ENCODE measurements at regions not wholly inside any gene's neighbourhood (a gene's known extent, or its start where the extent isn't known, plus 50 kb on each side); places are given as distances from the start of the nearest gene placed in this dataset.

- H3K4me3 ChIP-seq (ENCODE audit: low read length): no peak overlapping the region
- H3K9ac ChIP-seq (ENCODE audit: low read length): no peak overlapping the region
- H3K36me3 ChIP-seq (ENCODE audit: control insufficient read depth, insufficient read depth, low read length): no peaks in the 10 kb centered on the region
- no peaks in the 10 kb centered on the region for H3K4me1 ChIP-seq (ENCODE audit: control insufficient read depth, insufficient read depth, low read length)
- no peaks in the 10 kb centered on the region for H3K27me3 ChIP-seq (ENCODE audit: control insufficient read depth, insufficient read depth, low read length)
- no peak overlapping the region for H3K27ac ChIP-seq (ENCODE audit: low read depth, low read length)
Measured at GRCh38 chr4:106695501-106696262, 327.1 kb upstream of the GIMD1 start.

GRCh38 chr4:106694232-106694631, 325.7 kb upstream of the GIMD1 start:
- H3K4me3 ChIP-seq (ENCODE audit: low read length): no peak overlapping the region
- H3K9ac ChIP-seq (ENCODE audit: low read length): no peak overlapping the region
- H3K4me1 ChIP-seq (ENCODE audit: control insufficient read depth, insufficient read depth, low read length): no peaks in the 10 kb centered on the region
- H3K27ac ChIP-seq (ENCODE audit: low read depth, low read length): no peak overlapping the region
- H3K27me3 ChIP-seq (ENCODE audit: control insufficient read depth, insufficient read depth, low read length): no peaks in the 10 kb centered on the region
- H3K36me3 ChIP-seq (ENCODE audit: control insufficient read depth, insufficient read depth, low read length): no peaks in the 10 kb centered on the region

GRCh38 chr4:106691749-106692148, 323.2 kb upstream of the GIMD1 start:
- Histone ChIP-seq H3K9ac (ENCODE audit: low read length) (no peak overlapping the region), H3K27ac (ENCODE audit: low read depth, low read length) (no peak overlapping the region), H3K27me3 (ENCODE audit: control insufficient read depth, insufficient read depth, low read length) (no peaks in the 10 kb centered on the region)

GRCh38 chr4:106690487-106690886, 321.9 kb upstream of the GIMD1 start:
- Histone ChIP-seq H3K4me3 (ENCODE audit: low read length) (no peak overlapping the region), H3K27me3 (ENCODE audit: control insufficient read depth, insufficient read depth, low read length) (no peaks in the 10 kb centered on the region), H3K9ac (ENCODE audit: low read length) (no peak overlapping the region)

More at GRCh38 chr4:106691749-106692148, 323.2 kb upstream of the GIMD1 start:
- H3K4me1 ChIP-seq (ENCODE audit: control insufficient read depth, insufficient read depth, low read length): no peaks in the 10 kb centered on the region
- no peak overlapping the region for H3K4me3 ChIP-seq (ENCODE audit: low read length)
- H3K36me3 ChIP-seq (ENCODE audit: control insufficient read depth, insufficient read depth, low read length): no peaks in the 10 kb centered on the region

GRCh38 chr4:106687026-106687425, 318.4 kb upstream of the GIMD1 start:
- no peaks in the 10 kb centered on the region for H3K36me3 ChIP-seq (ENCODE audit: control insufficient read depth, insufficient read depth, low read length)
- H3K4me1 ChIP-seq (ENCODE audit: control insufficient read depth, insufficient read depth, low read length): no peaks in the 10 kb centered on the region
- no peak overlapping the region for H3K27ac ChIP-seq (ENCODE audit: low read depth, low read length)
- no peaks in the 10 kb centered on the region for H3K27me3 ChIP-seq (ENCODE audit: control insufficient read depth, insufficient read depth, low read length)
- no peak overlapping the region for H3K4me3 ChIP-seq (ENCODE audit: low read length)
- no peak overlapping the region for H3K9ac ChIP-seq (ENCODE audit: low read length)

More at GRCh38 chr4:106690487-106690886, 321.9 kb upstream of the GIMD1 start:
- H3K4me1 ChIP-seq (ENCODE audit: control insufficient read depth, insufficient read depth, low read length): no peaks in the 10 kb centered on the region
- no peak overlapping the region for H3K27ac ChIP-seq (ENCODE audit: low read depth, low read length)
- no peaks in the 10 kb centered on the region for H3K36me3 ChIP-seq (ENCODE audit: control insufficient read depth, insufficient read depth, low read length)

GRCh38 chr4:106681381-106681921, 312.9 kb upstream of the GIMD1 start:
- Histone ChIP-seq H3K27me3 (ENCODE audit: control insufficient read depth, insufficient read depth, low read length) (no peaks in the 10 kb centered on the region), H3K4me3 (ENCODE audit: low read length) (no peak overlapping the region), H3K4me1 (ENCODE audit: control insufficient read depth, insufficient read depth, low read length) (no peaks in the 10 kb centered on the region), H3K36me3 (ENCODE audit: control insufficient read depth, insufficient read depth, low read length) (no peaks in the 10 kb centered on the region), H3K27ac (ENCODE audit: low read depth, low read length) (no peak overlapping the region), H3K9ac (ENCODE audit: low read length) (no peak overlapping the region)

GRCh38 chr4:106679063-106679462, 310.5 kb upstream of the GIMD1 start:
- H3K4me3 ChIP-seq (ENCODE audit: low read length): no peak overlapping the region
- no peaks in the 10 kb centered on the region for H3K4me1 ChIP-seq (ENCODE audit: control insufficient read depth, insufficient read depth, low read length)
- no peak overlapping the region for H3K27ac ChIP-seq (ENCODE audit: low read depth, low read length)
- no peaks in the 10 kb centered on the region for H3K27me3 ChIP-seq (ENCODE audit: control insufficient read depth, insufficient read depth, low read length)
- no peak overlapping the region for H3K9ac ChIP-seq (ENCODE audit: low read length)
- H3K36me3 ChIP-seq (ENCODE audit: control insufficient read depth, insufficient read depth, low read length): no peaks in the 10 kb centered on the region

- no peak overlapping the region for H3K4me3 ChIP-seq (ENCODE audit: low read length)
- no peak overlapping the region for H3K27ac ChIP-seq (ENCODE audit: low read depth, low read length)
- H3K36me3 ChIP-seq (ENCODE audit: control insufficient read depth, insufficient read depth, low read length): no peaks in the 10 kb centered on the region
- no peaks in the 10 kb centered on the region for H3K4me1 ChIP-seq (ENCODE audit: control insufficient read depth, insufficient read depth, low read length)
- H3K9ac ChIP-seq (ENCODE audit: low read length): no peak overlapping the region
- no peaks in the 10 kb centered on the region for H3K27me3 ChIP-seq (ENCODE audit: control insufficient read depth, insufficient read depth, low read length)
Measured at GRCh38 chr4:106677213-106677612, 308.6 kb upstream of the GIMD1 start.

GRCh38 chr4:106676173-106676921, 307.8 kb upstream of the GIMD1 start:
- no peaks in the 10 kb centered on the region for H3K27me3 ChIP-seq (ENCODE audit: control insufficient read depth, insufficient read depth, low read length)

GRCh38 chr4:106671716-106672115, 303.1 kb upstream of the GIMD1 start:
- no peaks in the 10 kb centered on the region for H3K4me1 ChIP-seq (ENCODE audit: control insufficient read depth, insufficient read depth, low read length)
- no peak overlapping the region for H3K9ac ChIP-seq (ENCODE audit: low read length)
- no peaks in the 10 kb centered on the region for H3K36me3 ChIP-seq (ENCODE audit: control insufficient read depth, insufficient read depth, low read length)
- H3K27me3 ChIP-seq (ENCODE audit: control insufficient read depth, insufficient read depth, low read length): no peaks in the 10 kb centered on the region
- H3K4me3 ChIP-seq (ENCODE audit: low read length): no peak overlapping the region
- H3K27ac ChIP-seq (ENCODE audit: low read depth, low read length): no peak overlapping the region

More at GRCh38 chr4:106676173-106676921, 307.8 kb upstream of the GIMD1 start:
- Histone ChIP-seq H3K4me1 (ENCODE audit: control insufficient read depth, insufficient read depth, low read length) (no peaks in the 10 kb centered on the region), H3K36me3 (ENCODE audit: control insufficient read depth, insufficient read depth, low read length) (no peaks in the 10 kb centered on the region), H3K4me3 (ENCODE audit: low read length) (no peak overlapping the region), H3K27ac (ENCODE audit: low read depth, low read length) (no peak overlapping the region), H3K9ac (ENCODE audit: low read length) (no peak overlapping the region)

GRCh38 chr4:106670976-106671375, 302.4 kb upstream of the GIMD1 start:
- H3K36me3 ChIP-seq (ENCODE audit: control insufficient read depth, insufficient read depth, low read length): no peaks in the 10 kb centered on the region
- H3K4me3 ChIP-seq (ENCODE audit: low read length): no peak overlapping the region
- no peak overlapping the region for H3K9ac ChIP-seq (ENCODE audit: low read length)

GRCh38 chr4:106659371-106659770, 290.8 kb upstream of the GIMD1 start:
- Histone ChIP-seq H3K4me3 (ENCODE audit: low read length) (no peak overlapping the region), H3K36me3 (ENCODE audit: control insufficient read depth, insufficient read depth, low read length) (no peaks in the 10 kb centered on the region), H3K27me3 (ENCODE audit: control insufficient read depth, insufficient read depth, low read length) (no peaks in the 10 kb centered on the region), H3K27ac (ENCODE audit: low read depth, low read length) (no peak overlapping the region), H3K9ac (ENCODE audit: low read length) (no peak overlapping the region), H3K4me1 (ENCODE audit: control insufficient read depth, insufficient read depth, low read length) (no peaks in the 10 kb centered on the region)

More at GRCh38 chr4:106670976-106671375, 302.4 kb upstream of the GIMD1 start:
- Histone ChIP-seq H3K27me3 (ENCODE audit: control insufficient read depth, insufficient read depth, low read length) (no peaks in the 10 kb centered on the region), H3K27ac (ENCODE audit: low read depth, low read length) (no peak overlapping the region), H3K4me1 (ENCODE audit: control insufficient read depth, insufficient read depth, low read length) (no peaks in the 10 kb centered on the region)

Measured in rectal smooth muscle tissue (tissue), 1 donor.